ENCODE measurements at regions not wholly inside any gene's neighbourhood (a gene's known extent, or its start where the extent isn't known, plus 50 kb on each side); places are given as distances from the start of the nearest gene placed in this dataset.
"Not testable (repeated sequence)": the region's sequence is repeated elsewhere in the genome, so short reads cannot be mapped to it uniquely, and the experiment has no call there.

- no peak for DNase-seq (ENCODE audit: low read depth in 2 of 2)
Observed at GRCh38 chr4:128758314-128758922, 51.1 kb upstream of the JADE1 start.

GRCh38 chr4:128757712-128758111, 51.8 kb upstream of the JADE1 start:
- no peak for DNase-seq (ENCODE audit: low read depth in 2 of 2)

- no peak for DNase-seq (ENCODE audit: low read depth in 2 of 2)
Observed at GRCh38 chr4:128751354-128751753, 58.1 kb upstream of the JADE1 start.

GRCh38 chr4:128741748-128742147, 67.8 kb upstream of the JADE1 start:
- not testable (repeated sequence) for DNase-seq (ENCODE audit: low read depth in 2 of 2)

DNA sequence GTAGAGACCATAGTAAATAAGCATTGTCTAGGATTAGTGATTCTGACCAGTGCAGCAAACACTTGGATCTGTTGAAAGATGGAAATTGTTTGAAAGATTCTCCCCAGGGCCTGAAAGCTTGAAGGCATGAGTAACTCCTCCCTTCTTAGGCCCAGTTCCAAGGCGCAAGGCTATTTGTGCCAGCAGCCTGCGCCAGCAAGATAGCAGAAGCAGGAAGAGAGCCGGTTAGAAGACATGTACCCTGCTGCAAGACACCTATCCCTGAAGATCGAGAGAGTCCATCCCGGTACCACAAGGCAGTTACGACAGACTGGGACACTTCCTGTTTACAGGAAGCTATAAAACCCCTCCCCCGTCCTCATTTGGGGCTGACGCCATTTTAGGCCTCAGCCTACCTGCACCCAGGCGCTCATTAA, 72.4 kb upstream of the JADE1 start:
- no peak for DNase-seq (ENCODE audit: low read depth in 2 of 2)

- no peak for DNase-seq (ENCODE audit: low read depth in 2 of 2)
Observed at GRCh38 chr4:128735714-128736113, 73.8 kb upstream of the JADE1 start.

DNA sequence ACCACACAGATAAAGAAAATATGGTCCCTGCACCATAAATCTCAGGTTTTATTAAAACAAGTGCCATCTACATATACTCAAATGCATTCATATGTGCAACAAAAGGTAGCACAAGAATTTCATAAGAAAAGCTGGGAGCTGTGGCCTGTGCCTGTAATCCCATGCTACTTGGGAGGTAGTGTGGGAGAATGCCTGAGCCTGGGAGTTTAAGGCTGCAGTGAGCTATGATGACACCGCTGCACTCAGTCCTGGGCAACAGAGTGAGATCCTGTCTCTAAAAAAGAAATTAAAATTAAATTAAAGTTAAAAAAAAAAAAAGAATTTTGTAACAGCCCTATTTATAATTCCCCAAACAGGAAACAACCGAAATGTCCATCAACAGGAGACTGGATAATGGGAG, 81.3 kb upstream of the JADE1 start:
- DNase-seq (ENCODE audit: low read depth in 2 of 2): no peak

GRCh38 chr4:128727658-128728057, 81.8 kb upstream of the JADE1 start:
- DNase-seq (ENCODE audit: low read depth in 2 of 2): no peak

DNA sequence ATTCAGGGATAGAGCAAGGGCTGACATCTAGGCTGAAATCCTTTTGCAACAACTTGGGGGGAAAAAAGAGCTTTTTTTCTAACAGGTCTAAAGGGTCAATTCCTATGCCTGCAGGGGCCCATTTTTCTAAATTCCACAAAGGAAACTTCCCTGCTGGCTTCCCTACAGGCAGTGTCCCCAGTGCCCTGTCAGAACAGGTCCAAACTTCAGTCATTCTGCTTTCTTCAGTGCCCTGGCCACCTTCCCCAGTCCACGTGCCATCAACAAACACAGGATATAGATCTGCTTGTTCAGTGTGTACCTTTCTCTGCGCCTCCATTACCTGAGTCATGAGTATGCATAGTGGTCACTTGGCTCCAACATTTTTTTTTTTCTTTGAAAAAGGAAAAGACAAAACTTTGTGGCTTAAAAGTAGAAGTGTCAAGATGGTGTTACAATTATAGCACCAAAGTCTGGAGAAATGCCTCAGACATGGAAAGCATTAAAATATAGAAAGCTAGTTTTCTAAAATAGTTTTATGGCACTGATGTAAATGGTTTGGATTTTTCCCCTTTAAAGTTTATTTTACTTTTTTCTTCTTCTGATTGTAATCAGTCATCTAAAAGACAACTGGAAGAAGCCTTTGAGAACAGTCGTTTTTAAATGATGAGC, 84.0 kb upstream of the JADE1 start:
- DNase-seq (ENCODE audit: low read depth in 2 of 2): no peak

DNA sequence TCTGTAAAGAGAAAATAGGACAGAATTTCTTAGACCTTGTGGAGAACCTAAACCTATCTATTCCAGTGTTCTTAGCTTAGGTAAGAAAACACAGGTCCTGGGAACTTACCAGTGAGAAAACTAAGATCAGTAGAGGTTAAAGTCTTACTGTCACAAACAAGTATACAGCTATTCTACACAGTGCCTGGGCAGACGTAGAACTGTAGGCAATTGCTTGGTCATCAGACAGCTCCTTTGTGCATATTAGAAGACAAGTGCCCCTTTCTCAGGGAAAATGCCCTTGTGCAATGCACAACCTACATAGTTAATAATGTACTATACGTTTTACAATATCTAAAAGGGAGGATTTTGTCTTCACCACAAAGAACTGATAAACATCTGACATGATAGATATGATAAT, 86.6 kb upstream of the JADE1 start:
- DNase-seq (ENCODE audit: low read depth in 2 of 2): no peak

GRCh38 chr4:128721896-128722295, 87.6 kb upstream of the JADE1 start:
- no peak for DNase-seq (ENCODE audit: low read depth in 2 of 2)

DNA sequence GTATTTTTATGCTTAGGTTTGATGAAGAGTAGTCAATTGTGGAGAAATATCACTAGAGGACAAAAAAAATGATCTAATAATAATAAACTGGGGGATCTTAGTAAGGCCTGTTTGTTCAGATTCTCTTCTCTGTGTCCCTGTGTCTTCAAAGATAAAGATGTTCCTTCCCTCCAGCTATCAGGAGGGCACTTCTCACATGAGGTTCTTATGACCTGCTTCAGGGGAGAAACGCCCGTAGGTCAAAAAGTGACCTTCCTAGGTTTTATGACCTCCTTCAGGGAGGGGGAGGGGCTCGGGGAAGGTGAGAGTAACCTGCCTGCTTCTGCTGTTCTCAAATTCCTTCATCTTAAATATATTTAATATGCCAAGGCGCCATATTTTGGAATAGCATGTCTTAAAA, 89.2 kb upstream of the JADE1 start:
- DNase-seq (ENCODE audit: low read depth in 2 of 2): no peak

DNA sequence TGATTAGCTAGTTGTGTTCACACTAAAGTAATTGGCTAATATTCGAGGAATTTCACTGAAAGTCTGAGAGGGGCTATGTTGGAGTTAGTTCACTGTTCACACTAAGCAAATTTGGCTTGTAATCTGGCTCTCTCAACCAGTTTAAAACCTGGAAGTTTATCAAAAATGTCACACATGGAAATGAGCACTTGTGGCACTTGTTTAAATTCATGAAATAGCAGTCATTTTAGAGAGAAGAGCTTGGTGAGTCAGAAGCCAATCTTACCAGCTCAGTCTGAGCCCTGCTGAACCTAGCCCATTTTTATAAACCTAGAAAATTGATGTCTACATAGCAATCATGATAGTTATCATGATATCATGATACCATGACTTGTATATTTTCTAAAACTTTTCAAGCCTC, 90.7 kb upstream of the JADE1 start:
- no peak for DNase-seq (ENCODE audit: low read depth in 2 of 2)

GRCh38 chr4:128716338-128716737, 93.2 kb upstream of the JADE1 start:
- no peak for DNase-seq (ENCODE audit: low read depth in 2 of 2)

- DNase-seq (ENCODE audit: low read depth in 2 of 2): no peak
Observed at GRCh38 chr4:128715616-128716015, 93.9 kb upstream of the JADE1 start.

- no peak for DNase-seq (ENCODE audit: low read depth in 2 of 2)
Observed at GRCh38 chr4:128711361-128711760, 98.1 kb upstream of the JADE1 start.

GRCh38 chr4:128709268-128709667, 100.2 kb upstream of the JADE1 start:
- DNase-seq (ENCODE audit: low read depth in 2 of 2): no peak

DNA sequence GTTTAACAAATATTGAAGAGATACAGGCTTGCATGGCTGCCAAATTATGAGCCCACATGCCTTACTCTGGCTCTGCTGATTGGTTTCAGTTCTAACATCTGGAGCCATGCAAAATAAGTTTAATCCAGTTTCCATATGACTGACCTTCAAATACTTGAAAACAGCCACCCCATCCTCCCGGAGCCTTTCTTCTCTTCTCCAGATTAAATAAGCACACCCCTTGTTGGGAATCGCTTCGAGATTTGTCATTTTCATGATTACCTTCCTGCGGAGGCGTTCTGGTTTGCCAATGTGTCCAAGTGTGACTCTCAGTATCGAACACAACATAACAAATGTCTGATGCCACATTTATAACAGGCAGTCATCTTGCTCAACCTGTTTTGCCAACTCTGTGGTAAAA, 101.6 kb upstream of the JADE1 start:
- no peak for DNase-seq (ENCODE audit: low read depth in 2 of 2)

GRCh38 chr4:128703948-128704347, 105.6 kb upstream of the JADE1 start:
- no peak for DNase-seq (ENCODE audit: low read depth in 2 of 2)

- no peak for DNase-seq (ENCODE audit: low read depth in 2 of 2)
Observed at GRCh38 chr4:128700659-128701350, 108.7 kb upstream of the JADE1 start.

DNA sequence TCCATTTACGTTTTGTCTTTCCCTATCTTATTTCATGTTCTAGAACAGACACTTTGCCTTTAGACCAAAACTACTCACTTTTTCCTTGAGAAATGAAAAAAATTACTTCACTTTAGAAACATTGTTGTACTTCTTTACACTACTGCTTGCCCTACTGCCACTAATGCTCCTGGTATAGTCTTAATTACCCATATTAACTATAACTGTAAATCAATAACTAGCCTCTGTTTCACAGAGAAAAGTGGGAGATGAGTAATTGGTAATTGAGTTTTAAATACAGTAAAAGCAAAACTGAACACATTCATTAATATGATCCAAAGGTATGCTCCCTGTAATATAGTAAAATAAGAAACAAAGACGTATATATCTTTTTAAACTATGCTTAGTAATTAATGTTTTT, 111.1 kb upstream of the JADE1 start:
- DNase-seq (ENCODE audit: low read depth in 2 of 2): no peak

DNA sequence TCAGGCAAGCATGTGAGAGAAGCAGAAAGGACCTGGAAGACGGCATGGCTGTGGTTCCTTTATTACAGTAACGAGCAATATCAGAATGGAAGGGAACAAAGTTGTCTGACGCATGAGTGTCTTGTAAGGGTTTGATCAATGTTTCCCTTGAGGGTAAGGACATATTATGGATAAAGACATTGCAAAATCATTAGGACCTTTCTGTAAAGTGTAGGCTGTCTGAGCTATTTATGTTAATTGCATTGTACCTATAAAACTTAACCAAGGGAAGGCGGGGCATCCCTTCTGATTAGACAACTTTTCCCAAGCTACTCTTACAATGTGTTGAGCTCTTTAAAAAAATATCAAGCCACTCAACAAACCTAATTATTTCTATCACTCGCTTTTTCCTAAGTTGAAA, 112.2 kb upstream of the JADE1 start:
- no peak for DNase-seq (ENCODE audit: low read depth in 2 of 2)

GRCh38 chr4:128690011-128690410, 119.5 kb upstream of the JADE1 start:
- DNase-seq (ENCODE audit: low read depth in 2 of 2): no peak

Data from activated CD4-positive, alpha-beta T cell treated with anti-CD3 and anti-CD28 coated beads for 24 hours (primary cell).